ENCODE measurements at regions not wholly inside any gene's neighbourhood (a gene's known extent, or its start where the extent isn't known, plus 50 kb on each side); places are given as distances from the start of the nearest gene placed in this dataset.

DNA sequence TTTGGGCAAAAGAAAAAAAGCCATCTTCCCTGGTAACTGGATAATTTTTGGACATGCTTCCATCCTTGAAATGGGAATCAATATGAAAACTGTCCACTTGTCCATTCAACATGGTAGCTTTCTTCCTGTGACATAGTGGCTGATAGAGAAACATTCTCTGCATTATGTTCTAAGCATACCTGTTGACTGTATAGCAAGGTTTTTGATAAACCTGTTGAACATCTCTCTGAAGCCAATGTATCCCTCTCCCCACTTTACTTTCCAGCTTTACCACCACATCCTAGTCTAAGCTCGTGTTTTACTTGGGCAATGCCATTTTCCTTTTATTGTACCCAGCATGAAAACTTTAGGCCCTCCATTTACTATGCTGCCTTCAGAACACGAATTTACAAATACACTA lies 630.1 kb downstream of the TOX3 start:
- TF ChIP-seq, protein P1, sequence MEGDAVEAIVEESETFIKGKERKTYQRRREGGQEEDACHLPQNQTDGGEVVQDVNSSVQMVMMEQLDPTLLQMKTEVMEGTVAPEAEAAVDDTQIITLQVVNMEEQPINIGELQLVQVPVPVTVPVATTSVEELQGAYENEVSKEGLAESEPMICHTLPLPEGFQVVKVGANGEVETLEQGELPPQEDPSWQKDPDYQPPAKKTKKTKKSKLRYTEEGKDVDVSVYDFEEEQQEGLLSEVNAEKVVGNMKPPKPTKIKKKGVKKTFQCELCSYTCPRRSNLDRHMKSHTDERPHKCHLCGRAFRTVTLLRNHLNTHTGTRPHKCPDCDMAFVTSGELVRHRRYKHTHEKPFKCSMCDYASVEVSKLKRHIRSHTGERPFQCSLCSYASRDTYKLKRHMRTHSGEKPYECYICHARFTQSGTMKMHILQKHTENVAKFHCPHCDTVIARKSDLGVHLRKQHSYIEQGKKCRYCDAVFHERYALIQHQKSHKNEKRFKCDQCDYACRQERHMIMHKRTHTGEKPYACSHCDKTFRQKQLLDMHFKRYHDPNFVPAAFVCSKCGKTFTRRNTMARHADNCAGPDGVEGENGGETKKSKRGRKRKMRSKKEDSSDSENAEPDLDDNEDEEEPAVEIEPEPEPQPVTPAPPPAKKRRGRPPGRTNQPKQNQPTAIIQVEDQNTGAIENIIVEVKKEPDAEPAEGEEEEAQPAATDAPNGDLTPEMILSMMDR (IDR thresholded peaks at IDR 0.05): no peak

DNA sequence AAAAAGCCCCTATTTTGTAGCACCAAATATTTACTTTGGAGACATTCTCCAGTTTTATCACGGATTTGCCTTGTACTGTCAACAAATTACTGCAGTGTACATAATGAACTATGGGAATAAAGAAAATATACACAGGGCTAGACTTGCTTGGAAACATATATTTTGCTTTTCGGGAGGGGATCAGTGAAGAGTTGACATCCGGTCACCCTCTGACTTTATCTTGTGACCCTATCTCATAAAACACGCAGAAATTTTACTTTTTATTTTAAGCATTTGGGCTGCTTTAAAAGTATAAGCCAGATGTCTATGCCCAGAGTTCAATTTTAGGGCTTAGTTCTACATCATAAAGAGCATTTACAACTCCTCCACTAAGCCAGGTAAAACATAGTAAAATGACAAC lies 630.7 kb downstream of the TOX3 start:
- TF ChIP-seq, protein P1 (IDR thresholded peaks at IDR 0.05): no peak

DNA sequence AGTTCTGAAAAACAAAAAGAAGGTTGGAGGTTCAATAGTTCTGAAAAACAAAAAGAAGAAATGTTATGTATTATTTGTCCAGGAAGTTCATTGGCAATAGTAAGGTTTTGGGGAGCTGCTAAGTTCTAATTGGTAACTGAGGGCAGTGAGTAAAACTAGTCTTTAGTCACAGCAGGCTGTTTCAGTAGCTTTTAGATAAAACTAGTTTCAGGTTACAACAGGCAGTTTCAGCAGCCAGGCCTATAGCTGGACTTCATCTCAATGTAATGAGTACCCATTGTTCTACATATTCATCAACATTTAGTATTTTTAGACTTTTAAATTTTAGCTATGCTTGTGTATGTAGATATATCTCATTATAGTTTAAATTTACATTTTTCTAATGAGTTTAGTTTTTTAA lies 639.3 kb downstream of the TOX3 start:
- TF ChIP-seq, protein P1 (IDR thresholded peaks at IDR 0.05): no peak

DNA sequence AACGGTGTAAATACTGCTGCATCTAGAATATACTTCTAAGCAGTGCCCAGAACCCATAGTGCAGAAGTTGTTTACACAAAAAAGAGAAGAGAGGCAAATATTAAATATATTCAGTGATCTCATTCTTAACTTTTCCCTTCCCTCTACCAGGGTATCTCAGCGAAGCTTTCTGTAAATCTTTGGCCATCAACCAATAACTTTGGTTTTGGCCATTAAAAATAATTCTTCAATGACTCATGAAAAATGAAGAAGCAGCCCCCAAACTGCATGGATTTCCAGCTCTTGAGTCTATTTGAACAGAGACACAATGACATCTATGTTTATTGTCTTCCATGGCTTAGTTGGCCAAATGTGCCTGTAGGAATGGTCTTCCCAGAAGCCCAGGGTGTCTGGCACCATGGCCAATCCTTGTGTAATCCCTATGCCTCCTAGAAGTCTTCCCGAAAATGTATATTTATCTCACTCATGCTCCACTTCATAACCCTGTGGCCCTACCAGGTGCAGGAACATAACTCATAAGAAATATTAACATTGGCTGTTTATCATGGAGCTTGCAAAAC lies 646.6 kb downstream of the TOX3 start:
- TF ChIP-seq, protein P1 (IDR thresholded peaks at IDR 0.05): no peak

DNA sequence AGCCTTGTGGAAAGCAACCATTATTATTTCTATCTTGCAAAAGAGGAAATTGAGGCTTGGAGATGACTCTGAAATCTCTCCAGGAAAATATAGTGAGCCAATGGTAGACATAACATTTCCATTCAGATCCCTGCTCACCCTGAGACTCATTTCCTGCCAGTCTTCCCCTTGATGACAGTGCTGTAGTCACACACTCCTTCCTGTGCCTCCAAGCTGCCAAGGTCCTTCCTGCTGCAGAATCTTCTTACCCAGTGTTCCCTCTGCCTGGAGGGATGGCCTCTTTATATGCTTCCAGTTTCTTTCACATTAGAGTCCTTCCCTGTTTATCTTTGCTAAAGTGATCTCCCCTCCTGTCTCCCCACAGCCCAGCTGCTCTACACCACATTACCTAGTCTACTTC lies 648.1 kb downstream of the TOX3 start:
- TF ChIP-seq, protein P1 (IDR thresholded peaks at IDR 0.05): no peak

DNA sequence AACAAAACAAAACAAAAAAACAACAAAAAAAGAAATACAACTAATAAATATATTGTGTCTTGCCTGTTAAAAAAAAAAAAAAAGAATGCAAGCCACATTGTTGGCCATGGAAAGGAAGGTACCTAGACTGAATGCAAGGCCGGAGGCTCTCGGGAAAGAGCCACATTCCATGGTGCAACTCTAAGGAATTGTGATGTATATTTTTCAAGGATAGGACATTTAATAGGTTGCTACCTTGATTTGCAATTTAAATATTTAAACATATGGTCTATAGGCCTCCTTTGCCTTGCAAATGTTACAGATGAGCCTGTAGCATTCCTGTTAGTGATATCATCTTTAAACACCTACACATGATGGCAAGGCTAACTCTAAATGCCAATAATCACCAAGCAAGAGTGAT lies 650.9 kb downstream of the TOX3 start:
- TF ChIP-seq, protein P1 (IDR thresholded peaks at IDR 0.05): no peak

DNA sequence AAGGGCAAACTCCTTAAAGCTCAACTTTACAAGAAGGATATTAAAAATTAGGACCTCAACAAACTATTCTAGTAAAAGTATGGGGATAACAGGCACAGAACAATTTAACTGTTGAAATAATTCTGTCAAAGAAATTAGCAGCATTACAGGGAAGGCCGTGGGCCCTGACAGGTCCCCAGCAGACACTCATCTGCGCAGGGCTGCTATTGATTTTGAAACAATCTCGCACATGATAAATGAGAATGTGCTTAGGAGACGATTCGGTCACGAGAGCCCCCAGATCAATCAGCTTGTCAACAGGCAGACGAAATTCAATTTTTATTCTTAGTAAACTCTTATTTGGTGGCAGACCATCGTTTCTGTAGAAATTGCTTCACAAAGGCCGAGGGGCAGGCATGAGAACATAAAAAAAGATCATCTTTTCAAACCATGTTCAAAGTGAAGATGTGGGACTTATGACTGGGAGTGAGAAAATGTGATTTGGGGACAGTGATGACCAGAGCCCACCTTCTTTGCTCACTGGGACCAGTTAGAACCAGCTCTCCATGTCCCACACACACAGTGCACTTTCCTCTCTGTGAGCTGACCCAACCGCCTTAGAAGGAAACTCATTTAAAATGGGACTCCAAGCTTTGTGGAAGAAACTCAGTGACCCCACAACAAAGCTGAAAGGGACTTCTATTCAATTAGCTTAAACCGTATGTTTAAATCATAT lies 654.5 kb downstream of the TOX3 start:
- TF ChIP-seq, protein P1 (IDR thresholded peaks at IDR 0.05): no peak

All from LNCAP (cell line).